ENCODE measurements at regions not wholly inside any gene's neighbourhood (a gene's known extent, or its start where the extent isn't known, plus 50 kb on each side); places are given as distances from the start of the nearest gene placed in this dataset.
A peak's percentile ranks its signal among the peaks of the same experiment; 100 is the strongest.
"Not testable (repeated sequence)": the region's sequence is repeated elsewhere in the genome, so short reads cannot be mapped to it uniquely, and the experiment has no call there.

- DNase-seq, result no peak
Observed at GRCh38 chr5:6548756-6549285, 84.0 kb downstream of the NSUN2 start.

- DNase-seq, result not testable (repeated sequence)
Observed at GRCh38 chr5:6547926-6548519, 84.8 kb downstream of the NSUN2 start.

- no peak for DNase-seq
Observed at GRCh38 chr5:6547498-6547897, 85.3 kb downstream of the NSUN2 start.

GRCh38 chr5:6545770-6546690 lies 86.8 kb downstream of the NSUN2 start:
- peak; percentile 46 for DNase-seq

GRCh38 chr5:6545036-6545693 lies 87.7 kb downstream of the NSUN2 start:
- DNase-seq, result no peak

GRCh38 chr5:6544561-6544935 lies 88.3 kb downstream of the NSUN2 start:
- DNase-seq, result no peak

All from DMS79 treated with DMSO at 0.1 percent for 48 hours (cell line).